Keratinocyte (primary cell): ENCODE measurements at regions not wholly inside any gene's neighbourhood (a gene's known extent, or its start where the extent isn't known, plus 50 kb on each side); places are given as distances from the start of the nearest gene placed in this dataset.

Experiments
- DNase-seq: peaks from one replicate; pipeline ENCODE4 v3.0.0-alpha.2; 2011; ENCODE audit warnings: low read depth, missing footprints, low spot score
- FAIRE-seq: peaks from 2 replicates; lab custom pipeline; 2011; peaks lifted over from hg19 to GRCh38; lab: Jason Lieb, UNC
- H2AFZ ChIP-seq: 2 replicates; pipeline ENCODE4 v1.6.0; 2012; ENCODE audit warnings: low read length, control low read depth, inconsistent platforms; ENCODE audit not compliant: control insufficient read depth
- H3K27ac ChIP-seq: 2 replicates; pipeline ENCODE4 v1.5.1; 2011; ENCODE audit warnings: low read length; ENCODE audit not compliant: control insufficient read depth, insufficient read depth
- H3K27me3 ChIP-seq: 3 replicates; pipeline ENCODE4 v1.6.0; 2011; ENCODE audit warnings: low read length; ENCODE audit not compliant: control insufficient read depth, insufficient read depth; ENCODE audit errors: extremely low read depth
- H3K36me3 ChIP-seq, 2 experiments: 2 replicates in 1 of 2; 3 replicates in 1 of 2; pipeline ENCODE4 v1.5.1; 2011; ENCODE audit warnings: low read length in 2 of 2, mild to moderate bottlenecking in 1 of 2; ENCODE audit not compliant: control insufficient read depth in 2 of 2, insufficient read depth in 2 of 2; ENCODE audit errors: extremely low read depth in 1 of 2
- H3K4me1 ChIP-seq: 3 replicates; pipeline ENCODE4 v1.5.1; 2011; ENCODE audit warnings: low read length; ENCODE audit not compliant: control insufficient read depth, insufficient read depth; ENCODE audit errors: extremely low read depth
- H3K4me2 ChIP-seq: 3 replicates; pipeline ENCODE4 v1.6.0; 2011; ENCODE audit warnings: low read depth, low read length; ENCODE audit not compliant: control insufficient read depth, insufficient read depth; ENCODE audit errors: extremely low read depth
- H3K4me3 ChIP-seq, 3 experiments: fragments of 200-600 bp in 1 of 3; sonication (generic) in 1 of 3; 2 replicates in 2 of 3; 3 replicates in 1 of 3; pipeline ENCODE4 v1.5.1; 2011 to 2016; ENCODE audit warnings: low read length in 3 of 3, mild to moderate bottlenecking in 3 of 3, control low read depth in 2 of 3, inconsistent platforms in 1 of 3, low read depth in 1 of 3, mixed read lengths in 1 of 3, mixed run types in 1 of 3, moderate library complexity in 1 of 3; ENCODE audit not compliant: control insufficient read depth in 2 of 3, insufficient read depth in 2 of 3; ENCODE audit errors: extremely low read depth in 1 of 3
- H3K79me2 ChIP-seq: 2 replicates; pipeline ENCODE4 v1.6.0; 2012; ENCODE audit warnings: low read length; ENCODE audit not compliant: control insufficient read depth, insufficient read depth
- H3K9ac ChIP-seq: 3 replicates; pipeline ENCODE4 v1.6.0; 2011; ENCODE audit warnings: low read length; ENCODE audit not compliant: control insufficient read depth, insufficient read depth; ENCODE audit errors: extremely low read depth
- H3K9me1 ChIP-seq: 3 replicates; pipeline ENCODE4 v1.6.0; 2011; ENCODE audit warnings: low read length; ENCODE audit not compliant: control insufficient read depth, insufficient read depth; ENCODE audit errors: extremely low read depth
- H3K9me3 ChIP-seq: 2 replicates; pipeline ENCODE4 v1.5.1; 2012; ENCODE audit warnings: low read depth, low read length; ENCODE audit not compliant: control insufficient read depth
- H4K20me1 ChIP-seq: 3 replicates; pipeline ENCODE4 v1.6.0; 2011; ENCODE audit warnings: low read length; ENCODE audit not compliant: control insufficient read depth, insufficient read depth; ENCODE audit errors: extremely low read depth
- EZH2 ChIP-seq: IDR thresholded peaks from one replicate; pipeline ENCODE4 v1.6.1; 2012; ENCODE audit warnings: inconsistent platforms, mild to moderate bottlenecking, low read length, moderate library complexity
- dilution Hi-C: fragments of 300-500 bp; cut with MboI; formaldehyde crosslinking; loops from one replicate; pipeline ENCODE4 v1.7.0; 2020; ENCODE audit warnings: low sequenced_read_pairs; ENCODE audit not compliant: extremely low pct_ligation_motif_present
- TF ChIP-seq, protein P1 (sequence below), 3 experiments: IDR thresholded peaks in 1 of 3; conservative IDR thresholded peaks in 1 of 3; optimal IDR thresholded peaks in 1 of 3; 2 replicates in 2 of 3; 3 replicates in 1 of 3; pipeline versions ENCODE3 to v1.5.1; 2011; ENCODE audit warnings: low read length in 3 of 3, mild to moderate bottlenecking in 3 of 3, moderate library complexity in 2 of 3, control low read depth in 1 of 3, inconsistent platforms in 1 of 3; ENCODE audit not compliant: insufficient read depth in 2 of 3; ENCODE audit errors: extremely low read depth in 1 of 3

DNA sequence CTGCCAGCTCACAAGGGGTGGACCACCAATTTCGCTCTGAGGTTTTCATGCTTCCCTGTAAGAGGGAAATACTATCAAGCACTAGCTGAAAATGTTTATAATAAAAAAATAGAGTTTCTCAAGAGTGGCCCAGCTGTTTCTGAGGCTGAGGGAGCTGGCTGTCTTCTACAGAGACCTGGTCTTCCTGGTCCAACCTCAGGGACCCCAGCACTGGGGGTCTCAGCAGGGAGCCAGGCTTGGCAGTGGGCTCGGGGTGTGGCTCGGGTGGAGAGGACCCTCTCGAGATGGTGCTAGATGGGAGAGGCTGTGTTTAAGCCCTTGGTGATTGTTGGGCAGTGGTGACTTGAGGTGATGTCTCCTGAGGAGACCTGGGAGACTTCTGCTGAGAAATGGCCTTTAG lies 87.3 kb upstream of the SHH start:
- Histone ChIP-seq H3K4me1 (no peaks in the 10 kb centered on the region), H3K36me3 (no peaks in the 10 kb centered on the region), H4K20me1 (no peaks in the 10 kb centered on the region), H2AFZ (no peak overlapping the region), H3K4me3 (no peak overlapping the region), H3K9me3 (no peaks in the 10 kb centered on the region), H3K27me3 (no peaks in the 10 kb centered on the region), H3K9ac (no peak overlapping the region), H3K4me2 (no peak overlapping the region), H3K79me2 (no peaks in the 10 kb centered on the region), H3K9me1 (no peaks in the 10 kb centered on the region), H3K27ac (no peak overlapping the region)
- no peak for TF ChIP-seq EZH2
- TF ChIP-seq, protein P1, sequence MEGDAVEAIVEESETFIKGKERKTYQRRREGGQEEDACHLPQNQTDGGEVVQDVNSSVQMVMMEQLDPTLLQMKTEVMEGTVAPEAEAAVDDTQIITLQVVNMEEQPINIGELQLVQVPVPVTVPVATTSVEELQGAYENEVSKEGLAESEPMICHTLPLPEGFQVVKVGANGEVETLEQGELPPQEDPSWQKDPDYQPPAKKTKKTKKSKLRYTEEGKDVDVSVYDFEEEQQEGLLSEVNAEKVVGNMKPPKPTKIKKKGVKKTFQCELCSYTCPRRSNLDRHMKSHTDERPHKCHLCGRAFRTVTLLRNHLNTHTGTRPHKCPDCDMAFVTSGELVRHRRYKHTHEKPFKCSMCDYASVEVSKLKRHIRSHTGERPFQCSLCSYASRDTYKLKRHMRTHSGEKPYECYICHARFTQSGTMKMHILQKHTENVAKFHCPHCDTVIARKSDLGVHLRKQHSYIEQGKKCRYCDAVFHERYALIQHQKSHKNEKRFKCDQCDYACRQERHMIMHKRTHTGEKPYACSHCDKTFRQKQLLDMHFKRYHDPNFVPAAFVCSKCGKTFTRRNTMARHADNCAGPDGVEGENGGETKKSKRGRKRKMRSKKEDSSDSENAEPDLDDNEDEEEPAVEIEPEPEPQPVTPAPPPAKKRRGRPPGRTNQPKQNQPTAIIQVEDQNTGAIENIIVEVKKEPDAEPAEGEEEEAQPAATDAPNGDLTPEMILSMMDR (optimal IDR thresholded peaks at IDR 0.05 in 1 of 3, IDR thresholded peaks at IDR 0.05 in 1 of 3, conservative IDR thresholded peaks at IDR 0.05 in 1 of 3; ENCODE audit: extremely low read depth in 1 of 3, insufficient read depth in 2 of 3, low read length in 3 of 3) = no peak
- dilution Hi-C loops = no loop called here
- DNase-seq (no peak), FAIRE-seq (no peak)

DNA sequence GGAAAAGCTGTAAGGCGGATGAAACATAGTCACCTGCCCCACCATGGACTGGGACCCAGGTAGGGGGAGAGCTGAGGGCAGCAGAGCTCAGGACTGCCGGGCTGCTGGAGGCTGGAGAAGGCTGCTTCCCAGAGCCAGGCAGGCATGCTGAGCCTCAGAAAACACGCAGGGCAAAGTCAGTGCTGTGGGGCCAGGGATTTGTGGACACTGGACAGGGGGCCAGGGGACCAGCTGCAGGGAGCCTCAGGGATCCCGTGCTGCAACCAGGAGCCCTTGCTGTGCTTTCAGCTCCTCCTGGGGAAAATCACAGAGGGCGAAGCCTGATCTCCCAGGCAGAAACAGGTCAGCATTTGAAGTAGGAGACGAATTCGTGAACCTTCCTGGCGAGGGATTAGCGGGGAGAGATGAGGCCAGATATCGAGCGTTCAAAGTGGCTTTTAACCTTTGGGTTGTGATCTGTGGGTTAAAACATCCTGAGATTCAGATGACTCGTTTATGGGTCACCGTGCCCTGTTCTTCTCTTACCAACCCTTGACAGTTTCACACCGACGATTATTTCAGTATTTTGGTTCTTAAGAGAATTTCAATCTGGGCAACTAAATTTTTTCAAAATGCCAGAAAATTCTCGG lies 85.6 kb upstream of the SHH start:
- TF ChIP-seq, protein P1 (optimal IDR thresholded peaks at IDR 0.05 in 1 of 3, IDR thresholded peaks at IDR 0.05 in 1 of 3, conservative IDR thresholded peaks at IDR 0.05 in 1 of 3; ENCODE audit: extremely low read depth in 1 of 3, insufficient read depth in 2 of 3, low read length in 3 of 3) = no peak
- no peak for TF ChIP-seq EZH2
- dilution Hi-C loops = no loop called here
- Histone ChIP-seq H3K9me1 (no peaks in the 10 kb centered on the region), H3K36me3 (no peaks in the 10 kb centered on the region), H3K4me1 (no peaks in the 10 kb centered on the region), H3K9me3 (no peaks in the 10 kb centered on the region), H3K27ac (no peak overlapping the region), H3K79me2 (no peaks in the 10 kb centered on the region), H3K9ac (no peak overlapping the region), H2AFZ (no peak overlapping the region), H3K4me2 (no peak overlapping the region), H3K27me3 (no peaks in the 10 kb centered on the region), H3K4me3 (no peak overlapping the region), H4K20me1 (no peaks in the 10 kb centered on the region)
- DNase-seq (no peak), FAIRE-seq (no peak)
